Neuronal stem cell (in vitro differentiated cells): ENCODE measurements at regions not wholly inside any gene's neighbourhood (a gene's known extent, or its start where the extent isn't known, plus 50 kb on each side); places are given as distances from the start of the nearest gene placed in this dataset.
A peak's percentile ranks its signal among the peaks of the same experiment; 100 is the strongest.

Experiments
- DNase-seq: peaks from one replicate; pipeline ENCODE4 v3.0.0-alpha.2; 2013; ENCODE audit warnings: low spot score
- H2AFZ ChIP-seq: one replicate; pipeline ENCODE4 v1.6.1; 2013; ENCODE audit warnings: mild to moderate bottlenecking, low read length, inconsistent platforms
- H2AK5ac ChIP-seq: 2 replicates; pipeline ENCODE4 v1.6.1; 2013; ENCODE audit warnings: low read depth, mild to moderate bottlenecking, inconsistent platforms, low read length, moderate library complexity, mixed read lengths
- H2BK120ac ChIP-seq: 2 replicates; pipeline ENCODE4 v1.6.1; 2013; ENCODE audit warnings: low read depth, mild to moderate bottlenecking, inconsistent platforms, low read length, moderate library complexity, mixed read lengths
- H2BK12ac ChIP-seq: one replicate; pipeline ENCODE4 v1.6.1; 2013; ENCODE audit warnings: low read length, inconsistent platforms
- H2BK15ac ChIP-seq: 2 replicates; pipeline ENCODE4 v1.6.1; 2013; ENCODE audit warnings: mild to moderate bottlenecking, low read length, inconsistent platforms, mixed read lengths
- H2BK5ac ChIP-seq: one replicate; pipeline ENCODE4 v1.6.1; 2013; ENCODE audit warnings: inconsistent platforms, mild to moderate bottlenecking, low read length, moderate library complexity
- H3K14ac ChIP-seq: one replicate; pipeline ENCODE4 v1.6.1; 2013; ENCODE audit warnings: low read length, inconsistent platforms
- H3K18ac ChIP-seq: 2 replicates; pipeline ENCODE4 v1.6.1; 2013; ENCODE audit warnings: low read length, inconsistent platforms
- H3K23ac ChIP-seq: 2 replicates; pipeline ENCODE4 v1.6.1; 2013; ENCODE audit warnings: low read depth, mild to moderate bottlenecking, mixed read lengths, low read length, inconsistent platforms; ENCODE audit not compliant: poor library complexity
- H3K27ac ChIP-seq: replicated peaks from 3 replicates; pipeline ENCODE4 v1.5.1; 2013; ENCODE audit warnings: low read length, inconsistent platforms
- H3K27me3 ChIP-seq, 3 experiments: 2 replicates each; pipeline ENCODE4 v1.6.1; 2013; ENCODE audit warnings: low read length in 3 of 3, mild to moderate bottlenecking in 2 of 3, inconsistent platforms in 1 of 3, low read depth in 1 of 3, mixed read lengths in 1 of 3, moderate library complexity in 1 of 3; ENCODE audit not compliant: control insufficient read depth in 3 of 3, insufficient read depth in 3 of 3
- H3K36me3 ChIP-seq, 2 donors: replicated peaks in 1 of 2; 2 replicates each; pipeline ENCODE4 v1.6.1; 2013; ENCODE audit warnings: low read length in 2 of 2; ENCODE audit not compliant: control insufficient read depth in 2 of 2, insufficient read depth in 2 of 2
- H3K4ac ChIP-seq: 2 replicates; pipeline ENCODE4 v1.6.1; 2013; ENCODE audit warnings: inconsistent platforms, mild to moderate bottlenecking, low read length, moderate library complexity
- H3K4me1 ChIP-seq, 2 donors: 1 replicate in 1 of 2; 2 replicates in 1 of 2; pipeline ENCODE4 v1.6.1; 2013; ENCODE audit warnings: low read length in 2 of 2, low read depth in 1 of 2; ENCODE audit not compliant: control insufficient read depth in 2 of 2, insufficient read depth in 1 of 2
- H3K4me2 ChIP-seq: one replicate; pipeline ENCODE4 v1.6.1; 2013; ENCODE audit warnings: mild to moderate bottlenecking, low read length, inconsistent platforms; ENCODE audit not compliant: insufficient read depth, poor library complexity, severe bottlenecking
- H3K4me3 ChIP-seq, 2 donors: 2 replicates each; pipeline ENCODE4 v1.5.1; 2013; ENCODE audit warnings: low read length in 2 of 2, mild to moderate bottlenecking in 2 of 2, inconsistent platforms in 1 of 2, moderate library complexity in 1 of 2
- H3K79me1 ChIP-seq: one replicate; pipeline ENCODE4 v1.6.1; 2013; ENCODE audit warnings: low read depth, mild to moderate bottlenecking, inconsistent platforms, low read length, moderate library complexity
- H3K9ac ChIP-seq: one replicate; pipeline ENCODE4 v1.6.1; 2013; ENCODE audit warnings: mild to moderate bottlenecking, low read depth, low read length, inconsistent platforms; ENCODE audit not compliant: poor library complexity
- H3K9me3 ChIP-seq, 2 donors: replicated peaks in 1 of 2; 2 replicates each; pipeline versions ENCODE3 to v1.6.1; 2013; ENCODE audit warnings: low read length in 2 of 2, mild to moderate bottlenecking in 2 of 2, inconsistent platforms in 1 of 2, low read depth in 1 of 2, mixed read lengths in 1 of 2, moderate library complexity in 1 of 2; ENCODE audit not compliant: control insufficient read depth in 2 of 2, insufficient read depth in 1 of 2
- H4K8ac ChIP-seq: one replicate; pipeline ENCODE4 v1.6.1; 2013; ENCODE audit warnings: low read depth, mild to moderate bottlenecking, inconsistent platforms, low read length, moderate library complexity
- H4K91ac ChIP-seq: one replicate; pipeline ENCODE4 v1.6.1; 2013; ENCODE audit warnings: low read length, low read depth, mild to moderate bottlenecking, inconsistent platforms; ENCODE audit not compliant: poor library complexity
- WGBS, 2 donors: extraction: QIAGEN DNeasy Blood & Tissue Kit; methylation state at CpG; one replicate each; pipeline ENCODE4 v1.1.7; 2013; ENCODE audit warnings: missing lambda C conversion rate in 2 of 2, mixed read lengths in 1 of 2; ENCODE audit not compliant: insufficient read length in 2 of 2, insufficient replicate concordance in 1 of 2; ENCODE audit errors: extremely low coverage in 2 of 2; 5-methylcytosine and 5-hydroxymethylcytosine counted together

GRCh38 chr5:2993771-2994170, 242.3 kb upstream of the IRX2 start:
- no peak overlapping the region for H4K8ac ChIP-seq
- no peak overlapping the region for H2BK12ac ChIP-seq
- H3K9me3 ChIP-seq, result no peaks in the 10 kb centered on the region
- H3K79me1 ChIP-seq, result no peaks in the 10 kb centered on the region
- no peak overlapping the region for H3K23ac ChIP-seq
- no peak overlapping the region for H2BK5ac ChIP-seq
- H3K27ac ChIP-seq, result no peak overlapping the region
- no peak for DNase-seq
- H3K4me1 ChIP-seq, result peaks cover 10 to 13% of the 10 kb centered on the region in 2 donors
- no peaks in the 10 kb centered on the region for H3K36me3 ChIP-seq
- H3K9ac ChIP-seq, result no peak overlapping the region
- no peak overlapping the region for H3K4me3 ChIP-seq
- WGBS, 2 donors, result no CpG with 5 or more reads among the region's 5 CpGs
- H3K4ac ChIP-seq, result no peak overlapping the region
- no peak overlapping the region for H3K14ac ChIP-seq
- no peak overlapping the region for H2BK120ac ChIP-seq
- no peak overlapping the region for H2AK5ac ChIP-seq
- H2AFZ ChIP-seq, result no peak overlapping the region
- H3K4me2 ChIP-seq, result no peak overlapping the region
- no peak overlapping the region for H2BK15ac ChIP-seq
- no peak overlapping the region for H3K18ac ChIP-seq
- no peaks in the 10 kb centered on the region for H3K27me3 ChIP-seq
- H4K91ac ChIP-seq, result no peak overlapping the region

GRCh38 chr5:2993301-2993700, 241.8 kb upstream of the IRX2 start:
- no peak overlapping the region for H3K4me2 ChIP-seq
- H3K27ac ChIP-seq, result no peak overlapping the region
- no peak overlapping the region for H2AK5ac ChIP-seq
- no peak overlapping the region for H4K8ac ChIP-seq
- no peak overlapping the region for H3K4me3 ChIP-seq
- no peak overlapping the region for H3K9ac ChIP-seq
- H3K79me1 ChIP-seq, result no peaks in the 10 kb centered on the region
- no peak overlapping the region for H3K4ac ChIP-seq
- H2BK5ac ChIP-seq, result no peak overlapping the region
- H3K4me1 ChIP-seq, result peaks cover 6 to 13% of the 10 kb centered on the region in 2 donors
- H3K36me3 ChIP-seq, result no peaks in the 10 kb centered on the region
- no peak overlapping the region for H3K14ac ChIP-seq
- no peak overlapping the region for H2AFZ ChIP-seq
- no peak overlapping the region for H4K91ac ChIP-seq
- no peak overlapping the region for H3K23ac ChIP-seq
- no CpG with 5 or more reads among the region's 10 CpGs for WGBS, 2 donors
- H3K9me3 ChIP-seq, result no peaks in the 10 kb centered on the region
- H3K18ac ChIP-seq, result no peak overlapping the region
- no peak overlapping the region for H2BK120ac ChIP-seq
- H2BK12ac ChIP-seq, result no peak overlapping the region
- H3K27me3 ChIP-seq, result no peaks in the 10 kb centered on the region
- no peak for DNase-seq
- no peak overlapping the region for H2BK15ac ChIP-seq

- H3K4ac ChIP-seq, result no peak overlapping the region
- H3K4me1 ChIP-seq, result peaks cover 5 to 13% of the 10 kb centered on the region in 2 donors
- WGBS, 2 donors, result no CpG with 5 or more reads among the region's 4 CpGs
- H4K91ac ChIP-seq, result no peak overlapping the region
- DNase-seq, result no peak
- H3K14ac ChIP-seq, result no peak overlapping the region
- H3K23ac ChIP-seq, result no peak overlapping the region
- H2AFZ ChIP-seq, result no peak overlapping the region
- no peak overlapping the region for H2BK120ac ChIP-seq
- H2BK12ac ChIP-seq, result no peak overlapping the region
- no peak overlapping the region for H2AK5ac ChIP-seq
- H3K79me1 ChIP-seq, result no peaks in the 10 kb centered on the region
- no peak overlapping the region for H2BK15ac ChIP-seq
- no peak overlapping the region for H3K27ac ChIP-seq
- H3K27me3 ChIP-seq, result no peaks in the 10 kb centered on the region
- peak overlapping the region; percentile 45 for H3K18ac ChIP-seq
- H3K4me3 ChIP-seq, result no peak overlapping the region
- H3K9ac ChIP-seq, result no peak overlapping the region
- H3K36me3 ChIP-seq, result no peaks in the 10 kb centered on the region
- H3K4me2 ChIP-seq, result no peak overlapping the region
- H3K9me3 ChIP-seq, result no peaks in the 10 kb centered on the region
- no peak overlapping the region for H4K8ac ChIP-seq
- H2BK5ac ChIP-seq, result no peak overlapping the region
These were observed 241.3 kb upstream of the IRX2 start for GRCh38 chr5:2992806-2993205.

- Histone ChIP-seq H3K4me1 (peaks cover 2 to 5% of the 10 kb centered on the region in 2 donors), H4K91ac (no peak overlapping the region), H3K27ac (no peak overlapping the region), H2AK5ac (no peak overlapping the region), H3K23ac (no peak overlapping the region), H3K4me2 (no peak overlapping the region), H4K8ac (no peak overlapping the region), H3K18ac (no peak overlapping the region), H3K4me3 (no peak overlapping the region), H3K14ac (no peak overlapping the region), H3K27me3 (no peaks in the 10 kb centered on the region), H3K9ac (no peak overlapping the region), H2BK5ac (no peak overlapping the region), H3K79me1 (no peaks in the 10 kb centered on the region), H2AFZ (no peak overlapping the region), H3K9me3 (peaks cover 0 to 2% of the 10 kb centered on the region in 2 donors), H3K36me3 (no peaks in the 10 kb centered on the region), H2BK15ac (no peak overlapping the region), H2BK12ac (no peak overlapping the region), H3K4ac (no peak overlapping the region), H2BK120ac (no peak overlapping the region)
- no CpG with 5 or more reads among the region's 10 CpGs for WGBS, 2 donors
- DNase-seq, result no peak
These were observed 240.4 kb upstream of the IRX2 start for GRCh38 chr5:2991884-2992283.
